OCI-LY1 (cell line): ENCODE measurements at regions not wholly inside any gene's neighbourhood (a gene's known extent, or its start where the extent isn't known, plus 50 kb on each side); places are given as distances from the start of the nearest gene placed in this dataset.

Experiments used
- H2AFZ ChIP-seq: fragments of 200-600 bp; sonication (generic), shearing (Covaris generic); 2 replicates; pipeline ENCODE4 v1.6.0; 2014; ENCODE audit warnings: antibody characterized with exemption, mild to moderate bottlenecking, low read length
- H3F3A ChIP-seq: fragments of 200-600 bp; sonication (generic), shearing (Covaris generic); 2 replicates; pipeline ENCODE4 v1.6.0; 2014; ENCODE audit warnings: mild to moderate bottlenecking, antibody characterized with exemption, low read length, moderate library complexity; ENCODE audit not compliant: insufficient read depth
- H3K27ac ChIP-seq: fragments of 200-600 bp; sonication (generic); 2 replicates; pipeline ENCODE4 v1.5.1; 2014; ENCODE audit warnings: low read length, mixed run types, mild to moderate bottlenecking, low read depth; ENCODE audit not compliant: poor library complexity, severe bottlenecking
- H3K27me3 ChIP-seq: fragments of 200-600 bp; sonication (generic); 2 replicates; pipeline ENCODE4 v1.6.0; 2014; ENCODE audit warnings: antibody characterized with exemption, mild to moderate bottlenecking, low read length, moderate library complexity; ENCODE audit not compliant: insufficient read depth
- H3K36me3 ChIP-seq: fragments of 200-600 bp; sonication (generic); 2 replicates; pipeline ENCODE4 v1.6.1; 2014; ENCODE audit warnings: mild to moderate bottlenecking, antibody characterized with exemption, low read length, moderate library complexity, mixed read lengths; ENCODE audit not compliant: insufficient read depth
- H3K4me1 ChIP-seq: fragments of 200-600 bp; sonication (generic); 2 replicates; pipeline ENCODE4 v1.5.1; 2014; ENCODE audit warnings: mild to moderate bottlenecking, low read length, moderate library complexity; ENCODE audit not compliant: insufficient read depth, severe bottlenecking
- H3K4me2 ChIP-seq: fragments of 200-600 bp; sonication (generic), shearing (Covaris generic); 2 replicates; pipeline ENCODE4 v1.6.1; 2014; ENCODE audit warnings: low read length
- H3K4me3 ChIP-seq: fragments of 200-600 bp; sonication (generic); 2 replicates; pipeline ENCODE4 v1.5.1; 2014; ENCODE audit warnings: low read length, low read depth, mild to moderate bottlenecking, mixed read lengths; ENCODE audit not compliant: poor library complexity, severe bottlenecking
- H3K79me2 ChIP-seq: fragments of 200-600 bp; shearing (Covaris generic); 2 replicates; pipeline ENCODE4 v1.6.1; 2016; ENCODE audit warnings: mixed run types, low read length, mixed read lengths; ENCODE audit not compliant: insufficient read depth
- H3K9ac ChIP-seq: fragments of 200-600 bp; sonication (generic), shearing (Covaris generic); 2 replicates; pipeline ENCODE4 v1.6.1; 2014; ENCODE audit warnings: mild to moderate bottlenecking, low read length, mixed read lengths
- H3K9me2 ChIP-seq: fragments of 200-600 bp; sonication (generic), shearing (Covaris generic); 2 replicates; pipeline ENCODE4 v1.6.1; 2014; ENCODE audit warnings: low read depth, mild to moderate bottlenecking, low read length, mixed read lengths
- H3K9me3 ChIP-seq: fragments of 200-600 bp; shearing (Covaris generic); 2 replicates; pipeline ENCODE4 v1.6.1; 2014; ENCODE audit warnings: low read length, mixed read lengths
- H4K20me1 ChIP-seq: fragments of 200-600 bp; sonication (generic), shearing (Covaris generic); 2 replicates; pipeline ENCODE4 v1.6.0; 2016; ENCODE audit warnings: mild to moderate bottlenecking, low read length; ENCODE audit not compliant: insufficient read depth
- CTCF ChIP-seq: fragments of 200-600 bp; sonication (generic), shearing (Covaris generic); IDR thresholded peaks from 2 replicates; pipeline ENCODE4 v1.5.1; 2017; ENCODE audit warnings: mild to moderate bottlenecking, antibody characterized with exemption, low read length, moderate library complexity, mixed read lengths
- EZH2 ChIP-seq: fragments of 200-600 bp; sonication (generic), shearing (Covaris generic); IDR thresholded peaks from 2 replicates; pipeline ENCODE4 v1.8.0; 2017; ENCODE audit warnings: borderline replicate concordance, mixed run types, mild to moderate bottlenecking, antibody characterized with exemption, low read length, moderate library complexity, mixed read lengths

- Histone ChIP-seq H3K9me3 (no peaks in the 10 kb centered on the region), H3K4me1 (no peaks in the 10 kb centered on the region), H3K4me3 (no peak overlapping the region), H3K79me2 (no peaks in the 10 kb centered on the region), H2AFZ (no peak overlapping the region), H3F3A (no peaks in the 10 kb centered on the region), H3K9me2 (no peaks in the 10 kb centered on the region), H4K20me1 (no peaks in the 10 kb centered on the region), H3K27me3 (no peaks in the 10 kb centered on the region), H3K36me3 (no peaks in the 10 kb centered on the region), H3K4me2 (no peak overlapping the region), H3K27ac (no peak overlapping the region), H3K9ac (no peak overlapping the region)
- TF ChIP-seq CTCF (no peak), EZH2 (no peak)
Observed at GRCh38 chr4:65893271-65893670, 223.0 kb upstream of the EPHA5 start.

GRCh38 chr4:65880594-65880993 is 210.3 kb upstream of the EPHA5 start:
- no peaks in the 10 kb centered on the region for H3K79me2 ChIP-seq
- H4K20me1 ChIP-seq: no peaks in the 10 kb centered on the region
- no peak overlapping the region for H2AFZ ChIP-seq
- no peak overlapping the region for H3K9ac ChIP-seq
- H3K9me2 ChIP-seq: no peaks in the 10 kb centered on the region
- H3K36me3 ChIP-seq: no peaks in the 10 kb centered on the region
- no peak overlapping the region for H3K4me3 ChIP-seq
- no peaks in the 10 kb centered on the region for H3K4me1 ChIP-seq
- TF ChIP-seq CTCF: no peak
- TF ChIP-seq EZH2: no peak
- H3K9me3 ChIP-seq: no peaks in the 10 kb centered on the region
- H3K27ac ChIP-seq: no peak overlapping the region
- no peaks in the 10 kb centered on the region for H3F3A ChIP-seq
- no peaks in the 10 kb centered on the region for H3K27me3 ChIP-seq
- no peak overlapping the region for H3K4me2 ChIP-seq

GRCh38 chr4:65868096-65868824 is 198.0 kb upstream of the EPHA5 start:
- no peak overlapping the region for H3K4me2 ChIP-seq
- H2AFZ ChIP-seq: no peak overlapping the region
- no peak overlapping the region for H3K4me3 ChIP-seq
- H3K79me2 ChIP-seq: no peaks in the 10 kb centered on the region
- H4K20me1 ChIP-seq: no peaks in the 10 kb centered on the region
- H3K9me3 ChIP-seq: no peaks in the 10 kb centered on the region
- no peaks in the 10 kb centered on the region for H3F3A ChIP-seq
- H3K27ac ChIP-seq: no peak overlapping the region
- H3K36me3 ChIP-seq: no peaks in the 10 kb centered on the region
- TF ChIP-seq EZH2: no peak
- no peak for TF ChIP-seq CTCF
- no peaks in the 10 kb centered on the region for H3K4me1 ChIP-seq
- no peak overlapping the region for H3K9ac ChIP-seq
- no peaks in the 10 kb centered on the region for H3K27me3 ChIP-seq
- H3K9me2 ChIP-seq: no peaks in the 10 kb centered on the region
